HEK293T (cell line): ENCODE measurements at regions not wholly inside any gene's neighbourhood (a gene's known extent, or its start where the extent isn't known, plus 50 kb on each side); places are given as distances from the start of the nearest gene placed in this dataset.
"Not testable (repeated sequence)": the region's sequence is repeated elsewhere in the genome, so short reads cannot be mapped to it uniquely, and the experiment has no call there.

Experiments
- ARNT ChIP-seq: fragments of 450-650 bp; IDR thresholded peaks from 2 replicates; pipeline ENCODE4 v1.6.1; 2017; ENCODE audit warnings: mild to moderate bottlenecking
- BHLHE40 ChIP-seq: fragments of 450-650 bp; IDR thresholded peaks from 2 replicates; pipeline ENCODE4 v1.6.1; 2016; ENCODE audit warnings: mild to moderate bottlenecking, moderate library complexity, borderline replicate concordance
- ELF4 ChIP-seq: fragments of 450-650 bp; IDR thresholded peaks from 2 replicates; pipeline ENCODE4 v1.6.1; 2017; ENCODE audit warnings: antibody characterized with exemption
- FOXA1 ChIP-seq: fragments of 450-650 bp; IDR thresholded peaks from 2 replicates; pipeline ENCODE4 v1.6.1; 2016; ENCODE audit warnings: mild to moderate bottlenecking
- FOXK2 ChIP-seq: fragments of 450-650 bp; IDR thresholded peaks from 2 replicates; pipeline ENCODE4 v1.6.1; 2016; ENCODE audit warnings: mild to moderate bottlenecking
- FOXM1 ChIP-seq: fragments of 450-650 bp; IDR thresholded peaks from 2 replicates; pipeline ENCODE4 v1.6.1; 2017; ENCODE audit warnings: mild to moderate bottlenecking, borderline replicate concordance
- HDGF ChIP-seq: fragments of 450-650 bp; IDR thresholded peaks from 2 replicates; pipeline ENCODE4 v1.6.1; 2017; ENCODE audit warnings: antibody characterized with exemption, borderline replicate concordance
- L3MBTL2 ChIP-seq: fragments of 450-650 bp; conservative IDR thresholded peaks from 2 replicates; pipeline ENCODE4 v1.6.1; 2016; ENCODE audit warnings: mild to moderate bottlenecking
- NFRKB ChIP-seq: fragments of 450-650 bp; IDR thresholded peaks from 2 replicates; pipeline ENCODE4 v1.6.1; 2016; ENCODE audit warnings: mild to moderate bottlenecking, moderate library complexity
- SP1 ChIP-seq: fragments of 450-650 bp; IDR thresholded peaks from 2 replicates; pipeline ENCODE4 v1.6.1; 2017
- SUZ12 ChIP-seq: fragments of 450-650 bp; IDR thresholded peaks from 2 replicates; pipeline ENCODE4 v1.6.1; 2016; ENCODE audit warnings: mild to moderate bottlenecking
- TARDBP ChIP-seq: fragments of 450-650 bp; IDR thresholded peaks from 2 replicates; pipeline ENCODE4 v1.6.1; 2016
- ZNF384 ChIP-seq: fragments of 450-650 bp; IDR thresholded peaks from 2 replicates; pipeline ENCODE4 v1.6.1; 2016
- TF ChIP-seq, protein P1 (sequence below): fragments of 450-650 bp; IDR thresholded peaks from 2 replicates; pipeline ENCODE4 v1.6.1; 2016

DNA sequence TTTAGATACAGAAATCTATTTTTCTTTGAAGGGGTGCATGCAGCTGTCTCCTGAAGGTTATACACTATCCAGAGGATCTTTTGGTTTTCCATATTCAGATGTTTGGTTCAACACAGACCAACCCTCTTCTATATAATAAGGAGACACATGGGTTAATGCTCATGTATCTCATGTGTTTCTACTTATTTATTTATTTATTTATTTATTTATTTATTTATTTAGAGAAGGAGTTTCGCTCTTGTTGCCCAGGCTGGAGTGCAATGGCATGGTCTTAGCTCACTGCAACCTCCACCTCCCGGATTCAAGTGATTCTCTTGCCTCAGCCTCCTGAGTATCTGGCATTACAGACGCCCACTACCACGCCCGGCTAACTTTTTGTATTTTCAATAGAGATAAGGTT is 263.2 kb upstream of the MBL2 start:
- TF ChIP-seq SP1, FOXA1, ELF4, L3MBTL2, HDGF, SUZ12, ZNF384, FOXM1, NFRKB, FOXK2, TARDBP, ARNT, BHLHE40: not testable (repeated sequence)
- TF ChIP-seq, protein P1, sequence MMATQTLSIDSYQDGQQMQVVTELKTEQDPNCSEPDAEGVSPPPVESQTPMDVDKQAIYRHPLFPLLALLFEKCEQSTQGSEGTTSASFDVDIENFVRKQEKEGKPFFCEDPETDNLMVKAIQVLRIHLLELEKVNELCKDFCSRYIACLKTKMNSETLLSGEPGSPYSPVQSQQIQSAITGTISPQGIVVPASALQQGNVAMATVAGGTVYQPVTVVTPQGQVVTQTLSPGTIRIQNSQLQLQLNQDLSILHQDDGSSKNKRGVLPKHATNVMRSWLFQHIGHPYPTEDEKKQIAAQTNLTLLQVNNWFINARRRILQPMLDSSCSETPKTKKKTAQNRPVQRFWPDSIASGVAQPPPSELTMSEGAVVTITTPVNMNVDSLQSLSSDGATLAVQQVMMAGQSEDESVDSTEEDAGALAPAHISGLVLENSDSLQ = not testable (repeated sequence)
